Heart right ventricle (tissue), 16 donors: ENCODE measurements at regions not wholly inside any gene's neighbourhood (a gene's known extent, or its start where the extent isn't known, plus 50 kb on each side); places are given as distances from the start of the nearest gene placed in this dataset.

Experiments
- ATAC-seq, 8 donors: fragments of 200-7000 bp; cut with Tn5 transposase; one replicate each; pipeline ENCODE4 v1.9.1; 2020; ENCODE audit warnings: mild to moderate bottlenecking in 8 of 8, moderate library complexity in 8 of 8, moderate number of reproducible peaks in 1 of 8
- DNase-seq, 2 donors: peaks; one replicate each; pipeline ENCODE4 v3.0.0-alpha.2; 2020
- H3K27ac ChIP-seq, 10 donors: fragments of 200-600 bp; sonication (generic) in 2 of 10; one replicate each; pipeline versions ENCODE4 v1.5.0 to v1.8.0; 2020 to 2022; ENCODE audit warnings: mild to moderate bottlenecking in 3 of 10
- H3K27me3 ChIP-seq, 7 donors: fragments of 200-600 bp; one replicate each; pipeline ENCODE4 v1.8.0; 2021 to 2022; ENCODE audit warnings: mild to moderate bottlenecking in 2 of 7
- H3K36me3 ChIP-seq, 9 donors: fragments of 200-600 bp; sonication (generic) in 1 of 9; one replicate each; pipeline versions ENCODE4 v1.5.0 to v1.8.0; 2020 to 2022; ENCODE audit warnings: mild to moderate bottlenecking in 2 of 9
- H3K4me1 ChIP-seq, 9 donors: fragments of 200-600 bp; sonication (generic) in 1 of 9; one replicate each; pipeline versions ENCODE4 v1.5.0 to v1.8.0; 2020 to 2022; ENCODE audit warnings: mild to moderate bottlenecking in 4 of 9
- H3K4me3 ChIP-seq, 10 donors: fragments of 200-600 bp; sonication (generic) in 2 of 10; one replicate each; pipeline versions ENCODE4 v1.5.0 to v1.8.0; 2020 to 2022; ENCODE audit warnings: mild to moderate bottlenecking in 7 of 10, moderate library complexity in 2 of 10
- H3K9me3 ChIP-seq, 11 donors: fragments of 200-600 bp in 10 of 11; sonication (generic) in 2 of 11; one replicate each; pipeline versions ENCODE4 v1.5.0 to v1.8.0; 2013 to 2022; ENCODE audit warnings: mild to moderate bottlenecking in 2 of 11, control low read depth in 1 of 11, moderate library complexity in 1 of 11
- WGBS, 2 donors: extraction: QIAGEN DNeasy Blood & Tissue Kit; methylation state at CpG; one replicate each; pipeline ENCODE4 v1.1.7; 2013; ENCODE audit warnings: inconsistent platforms in 1 of 2; 5-methylcytosine and 5-hydroxymethylcytosine counted together
- intact Hi-C, 10 donors: fragments of 100-400 bp; cut with DNase I; formaldehyde crosslinking; loops; one replicate each; pipeline versions ENCODE4 v1.11.1 to v1.14.2; 2022
- TF ChIP-seq, protein P1 (sequence below), 9 donors: fragments of 200-600 bp; sonication (generic) in 2 of 9; IDR thresholded peaks; one replicate each; pipeline versions ENCODE4 v1.5.0 to v1.8.0; 2021 to 2022; ENCODE audit warnings: antibody characterized with exemption in 9 of 9, mild to moderate bottlenecking in 5 of 9, moderate library complexity in 1 of 9
- donor health status: Arrhythmogenic right ventricular cardiomyopathy.
- donor health status: ischemic (EF 13 %, LVEDD 7.1; RV severe dilation, severe dysfunction).
- donor health status: healthy with polysubstance abuse.
- donor health status: DM: no; HTN: yes; CAD: no.
- donor health status: DM: no; HTN: no; CAD: no.
- donor health status: ischemic (EF 25% LVEDD 6.9; RV normal size, moderate dysfunction).
- donor health status: ischemic (EF 25% LVEDD 5.7; RV mildly dilated, moderate dysfunction).
- donor health status: healthy.
- donor health status: DM: yes; HTN: yes; CAD: no.
- donor health status: Ischemic cardiomyopathy.
- donor health status: ischemic (EF 35%, LVEDD 5.7; RV mildly dilated, moderate dysfunction).
- donor health status: nonischemic (EF 11% LVEDD 7.7; RV severe dilation, severe dysfunction).
- donor health status: DM: yes; HTN: yes; CAD: no.
- donor health status: PGD.
- donor health status: ischemic (EF 29% LVEDD 5.4; RV normal size, mild dysfunction).
- donor health status: nonischemic (EF 23%, LVEDD 6.1; RV moderate dilation, normal function).

DNA sequence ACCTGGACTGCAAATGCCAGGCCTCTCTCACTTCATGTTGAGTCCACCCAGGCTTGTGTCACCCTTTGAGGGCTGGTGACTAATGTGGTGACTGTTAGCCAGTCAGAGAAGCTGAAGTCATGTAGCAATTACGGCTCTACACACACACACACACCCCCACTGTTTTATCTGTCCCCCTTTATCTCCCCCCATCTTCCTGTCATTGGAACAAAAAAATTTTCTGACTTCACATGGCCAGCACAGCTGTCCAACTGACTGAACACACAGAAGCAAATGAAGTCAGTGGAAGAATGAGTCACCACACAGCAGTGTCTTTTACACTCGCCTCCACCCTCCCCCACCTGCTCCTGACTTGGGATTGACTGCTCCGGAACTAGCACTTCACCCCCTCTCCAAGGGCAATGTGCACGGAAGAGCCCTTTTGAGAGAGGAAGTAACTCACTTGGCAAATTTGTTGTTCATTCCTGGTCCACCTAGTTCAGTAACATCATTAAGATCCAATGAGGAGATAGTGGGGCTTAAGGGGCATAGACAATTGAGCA is 198.0 kb downstream of the RNF144B start:
- H3K36me3 ChIP-seq, result no peaks in the 10 kb centered on the region
- ATAC-seq (peak in 7 of 8 donors; percentile 41 to 90 (median 72)), DNase-seq (peak in 1 of 2 donors; percentile 18)
- no peaks in the 10 kb centered on the region for H3K27me3 ChIP-seq
- peaks cover 0 to 7% (median 0%) of the 10 kb centered on the region in 9 donors for H3K4me1 ChIP-seq
- intact Hi-C loops, result no loop called here
- no peaks in the 10 kb centered on the region for H3K9me3 ChIP-seq
- no peak overlapping the region for H3K4me3 ChIP-seq
- WGBS, 2 donors, result 14 to 22% methylated on average over 4 of the region's 4 CpGs
- H3K27ac ChIP-seq, result peak overlapping the region in 1 of 10 donors; percentile 24
- TF ChIP-seq, protein P1, sequence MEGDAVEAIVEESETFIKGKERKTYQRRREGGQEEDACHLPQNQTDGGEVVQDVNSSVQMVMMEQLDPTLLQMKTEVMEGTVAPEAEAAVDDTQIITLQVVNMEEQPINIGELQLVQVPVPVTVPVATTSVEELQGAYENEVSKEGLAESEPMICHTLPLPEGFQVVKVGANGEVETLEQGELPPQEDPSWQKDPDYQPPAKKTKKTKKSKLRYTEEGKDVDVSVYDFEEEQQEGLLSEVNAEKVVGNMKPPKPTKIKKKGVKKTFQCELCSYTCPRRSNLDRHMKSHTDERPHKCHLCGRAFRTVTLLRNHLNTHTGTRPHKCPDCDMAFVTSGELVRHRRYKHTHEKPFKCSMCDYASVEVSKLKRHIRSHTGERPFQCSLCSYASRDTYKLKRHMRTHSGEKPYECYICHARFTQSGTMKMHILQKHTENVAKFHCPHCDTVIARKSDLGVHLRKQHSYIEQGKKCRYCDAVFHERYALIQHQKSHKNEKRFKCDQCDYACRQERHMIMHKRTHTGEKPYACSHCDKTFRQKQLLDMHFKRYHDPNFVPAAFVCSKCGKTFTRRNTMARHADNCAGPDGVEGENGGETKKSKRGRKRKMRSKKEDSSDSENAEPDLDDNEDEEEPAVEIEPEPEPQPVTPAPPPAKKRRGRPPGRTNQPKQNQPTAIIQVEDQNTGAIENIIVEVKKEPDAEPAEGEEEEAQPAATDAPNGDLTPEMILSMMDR (IDR thresholded peaks at IDR 0.05), result no peak

GRCh38 chr6:18586133-18586532 is 199.0 kb downstream of the RNF144B start:
- peaks cover 0 to 8% (median 0%) of the 10 kb centered on the region in 7 donors for H3K27me3 ChIP-seq
- H3K36me3 ChIP-seq, result no peaks in the 10 kb centered on the region
- peaks cover 0 to 7% (median 0%) of the 10 kb centered on the region in 9 donors for H3K4me1 ChIP-seq
- no peaks in the 10 kb centered on the region for H3K9me3 ChIP-seq
- no peak for ATAC-seq
- DNase-seq, result no peak
- TF ChIP-seq, protein P1 (IDR thresholded peaks at IDR 0.05), result no peak
- 90 to 93% methylated on average over 8 of the region's 8 CpGs for WGBS, 2 donors
- H3K4me3 ChIP-seq, result no peak overlapping the region
- H3K27ac ChIP-seq, result no peak overlapping the region
- intact Hi-C loops, result no loop called here

GRCh38 chr6:18595774-18596530 is 208.8 kb downstream of the RNF144B start:
- H3K36me3 ChIP-seq, result no peaks in the 10 kb centered on the region
- TF ChIP-seq, protein P1 (IDR thresholded peaks at IDR 0.05), result peak; percentile 74 to 95 (median 89)
- H3K27me3 ChIP-seq, result peaks cover 0 to 11% (median 0%) of the 10 kb centered on the region in 7 donors
- intact Hi-C loops, result loop anchor here (2.0 to 10.0 kb wide), 6 partner anchors 1256 to 1461 kb away; no protein-coding TSS in a partner anchor
- H3K4me3 ChIP-seq, result no peak overlapping the region
- DNase-seq (peak in 1 of 2 donors; percentile 63), ATAC-seq (peak; percentile 77 to 91 (median 80))
- H3K9me3 ChIP-seq, result no peaks in the 10 kb centered on the region
- WGBS, 2 donors, result 20 to 22% methylated on average over 11 of the region's 11 CpGs
- H3K27ac ChIP-seq, result no peak overlapping the region
- H3K4me1 ChIP-seq, result peaks cover 0 to 5% (median 0%) of the 10 kb centered on the region in 9 donors

DNA sequence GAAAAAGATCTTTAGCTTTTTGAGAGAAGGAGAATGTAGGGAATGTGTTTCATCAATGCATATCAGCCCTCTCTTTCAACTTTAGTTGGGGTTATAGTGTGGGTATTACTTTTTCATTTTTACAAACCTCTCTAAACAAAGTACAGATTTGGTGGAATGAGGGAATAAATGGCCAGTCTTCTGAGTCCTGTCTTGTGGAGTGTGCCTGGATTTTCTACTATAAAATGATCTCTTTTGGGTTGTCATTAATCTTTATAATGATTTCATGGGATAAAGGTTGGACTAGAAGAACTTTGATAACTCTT is 209.3 kb downstream of the RNF144B start:
- Histone ChIP-seq H3K4me1 (peaks cover 0 to 5% (median 0%) of the 10 kb centered on the region in 9 donors), H3K27me3 (peaks cover 0 to 6% (median 0%) of the 10 kb centered on the region in 7 donors), H3K27ac (no peak overlapping the region), H3K4me3 (no peak overlapping the region), H3K9me3 (no peaks in the 10 kb centered on the region), H3K36me3 (no peaks in the 10 kb centered on the region)
- DNase-seq (no peak), ATAC-seq (no peak)
- intact Hi-C loops, result loop anchor here (2.0 to 10.0 kb wide), 6 partner anchors 1256 to 1461 kb away; no protein-coding TSS in a partner anchor
- TF ChIP-seq, protein P1 (IDR thresholded peaks at IDR 0.05), result peak in 1 of 9 donors; percentile 15
